Esophagus muscularis mucosa (tissue), 4 donors: ENCODE measurements at regions not wholly inside any gene's neighbourhood (a gene's known extent, or its start where the extent isn't known, plus 50 kb on each side); places are given as distances from the start of the nearest gene placed in this dataset.

Experiments used
- EP300 ChIP-seq: sonication (generic); formaldehyde crosslinking; IDR thresholded peaks from one replicate; pipeline ENCODE4 v1.6.1; 2017; ENCODE audit warnings: antibody characterized with exemption
- POLR2A ChIP-seq: fragments of 450-650 bp; IDR thresholded peaks from one replicate; pipeline ENCODE4 v1.6.1; 2017; ENCODE audit warnings: antibody characterized with exemption, moderate library complexity, mild to moderate bottlenecking, low read depth
- POLR2AphosphoS5 ChIP-seq, 2 donors: sonication (generic); formaldehyde crosslinking; IDR thresholded peaks; one replicate each; pipeline ENCODE4 v1.6.1; 2017; ENCODE audit warnings: antibody characterized with exemption in 2 of 2
- TF ChIP-seq, protein P1 (sequence below), 3 experiments: fragments of 200-600 bp in 2 of 3; fragments of 450-650 bp in 1 of 3; sonication (generic) in 2 of 3; IDR thresholded peaks; one replicate each; pipeline ENCODE4 v1.5.1; 2017 to 2019; ENCODE audit warnings: antibody characterized with exemption in 3 of 3, mild to moderate bottlenecking in 2 of 3, moderate library complexity in 1 of 3

DNA sequence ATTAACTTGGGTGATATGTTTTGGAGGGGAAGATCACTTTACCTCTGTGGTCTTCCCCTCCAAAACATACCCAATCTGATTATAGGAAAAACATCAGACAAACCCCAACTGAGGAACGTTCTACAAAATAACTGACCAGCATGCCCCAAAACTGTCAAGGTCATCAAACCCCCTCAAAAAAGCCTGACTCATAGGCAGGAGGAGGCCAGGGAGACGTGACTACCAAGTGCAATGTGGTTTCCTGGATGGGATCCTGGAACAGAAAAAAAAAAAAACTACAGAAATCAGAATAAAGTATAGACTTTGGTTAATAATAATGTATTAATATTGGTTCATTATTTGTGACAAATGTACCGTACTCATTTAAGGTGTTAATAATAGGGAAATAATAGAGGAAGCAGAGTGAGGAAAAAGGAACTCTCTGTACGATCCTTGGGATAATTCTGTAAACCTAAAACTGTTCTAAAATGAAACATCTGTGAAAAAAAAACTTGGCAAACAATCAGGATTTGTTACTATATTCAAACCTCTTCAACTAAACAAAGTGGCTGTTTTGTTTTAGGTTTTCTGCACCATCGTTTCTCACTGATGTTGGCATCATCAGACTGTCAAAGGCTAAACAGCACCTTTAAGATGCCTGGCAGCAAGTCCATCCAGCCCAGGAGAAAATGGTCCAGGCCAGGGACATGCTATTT lies 266.7 kb upstream of the SDK2 start:
- TF ChIP-seq POLR2AphosphoS5 (IDR thresholded peaks at IDR 0.05) (no peak), POLR2A (no peak), EP300 (no peak)
- TF ChIP-seq, protein P1, sequence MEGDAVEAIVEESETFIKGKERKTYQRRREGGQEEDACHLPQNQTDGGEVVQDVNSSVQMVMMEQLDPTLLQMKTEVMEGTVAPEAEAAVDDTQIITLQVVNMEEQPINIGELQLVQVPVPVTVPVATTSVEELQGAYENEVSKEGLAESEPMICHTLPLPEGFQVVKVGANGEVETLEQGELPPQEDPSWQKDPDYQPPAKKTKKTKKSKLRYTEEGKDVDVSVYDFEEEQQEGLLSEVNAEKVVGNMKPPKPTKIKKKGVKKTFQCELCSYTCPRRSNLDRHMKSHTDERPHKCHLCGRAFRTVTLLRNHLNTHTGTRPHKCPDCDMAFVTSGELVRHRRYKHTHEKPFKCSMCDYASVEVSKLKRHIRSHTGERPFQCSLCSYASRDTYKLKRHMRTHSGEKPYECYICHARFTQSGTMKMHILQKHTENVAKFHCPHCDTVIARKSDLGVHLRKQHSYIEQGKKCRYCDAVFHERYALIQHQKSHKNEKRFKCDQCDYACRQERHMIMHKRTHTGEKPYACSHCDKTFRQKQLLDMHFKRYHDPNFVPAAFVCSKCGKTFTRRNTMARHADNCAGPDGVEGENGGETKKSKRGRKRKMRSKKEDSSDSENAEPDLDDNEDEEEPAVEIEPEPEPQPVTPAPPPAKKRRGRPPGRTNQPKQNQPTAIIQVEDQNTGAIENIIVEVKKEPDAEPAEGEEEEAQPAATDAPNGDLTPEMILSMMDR (IDR thresholded peaks at IDR 0.05) = no peak
